ENCODE measurements at regions not wholly inside any gene's neighbourhood (a gene's known extent, or its start where the extent isn't known, plus 50 kb on each side); places are given as distances from the start of the nearest gene placed in this dataset.
A peak's percentile ranks its signal among the peaks of the same experiment; 100 is the strongest.

DNA sequence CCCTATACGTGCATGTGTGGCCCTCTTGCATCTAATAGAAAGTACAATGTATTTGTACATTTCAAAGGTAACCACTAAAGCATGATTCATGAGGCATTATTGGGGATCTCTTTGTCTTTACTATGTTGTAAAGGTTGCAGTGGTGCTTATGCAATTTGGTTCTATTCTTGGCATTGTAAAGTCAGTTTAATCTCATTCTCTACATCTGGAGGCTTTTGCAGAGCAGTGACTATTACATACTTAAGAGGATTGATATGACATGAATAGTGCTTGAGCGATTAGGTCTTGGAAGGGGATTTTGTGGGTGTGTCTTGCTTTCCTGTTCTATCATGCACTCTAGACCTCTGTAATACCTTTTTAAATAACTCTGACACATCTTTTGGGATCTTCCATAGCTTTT, 610.0 kb downstream of the EFNB2 start:
- peak; percentile 32 for DNase-seq (ENCODE audit: low read depth)

DNA sequence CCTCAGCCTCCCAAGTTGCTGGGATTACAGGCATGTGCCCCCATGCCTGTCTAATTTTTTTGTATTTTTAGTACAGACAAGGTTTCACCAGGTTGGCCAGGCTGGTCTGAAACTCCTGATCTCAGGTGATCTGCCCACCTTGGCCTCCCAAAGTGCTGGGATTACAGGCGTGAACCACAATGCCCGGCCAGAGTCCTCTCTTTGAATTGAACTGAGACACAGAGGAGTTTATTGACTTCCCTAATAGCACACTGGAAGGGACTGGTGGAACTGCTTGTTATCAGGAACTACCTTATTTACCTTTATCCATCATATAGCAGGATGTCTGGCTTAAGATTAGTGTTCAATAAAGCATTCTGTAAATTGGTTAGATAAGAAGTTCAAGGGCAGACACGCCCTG, 613.8 kb downstream of the EFNB2 start:
- DNase-seq (ENCODE audit: low read depth): no peak

GRCh38 chr13:105920370-105920769, 615.1 kb downstream of the EFNB2 start:
- peak; percentile 60 for DNase-seq (ENCODE audit: low read depth)

GRCh38 chr13:105918842-105919741, 616.4 kb downstream of the EFNB2 start:
- DNase-seq (ENCODE audit: low read depth): no peak

DNA sequence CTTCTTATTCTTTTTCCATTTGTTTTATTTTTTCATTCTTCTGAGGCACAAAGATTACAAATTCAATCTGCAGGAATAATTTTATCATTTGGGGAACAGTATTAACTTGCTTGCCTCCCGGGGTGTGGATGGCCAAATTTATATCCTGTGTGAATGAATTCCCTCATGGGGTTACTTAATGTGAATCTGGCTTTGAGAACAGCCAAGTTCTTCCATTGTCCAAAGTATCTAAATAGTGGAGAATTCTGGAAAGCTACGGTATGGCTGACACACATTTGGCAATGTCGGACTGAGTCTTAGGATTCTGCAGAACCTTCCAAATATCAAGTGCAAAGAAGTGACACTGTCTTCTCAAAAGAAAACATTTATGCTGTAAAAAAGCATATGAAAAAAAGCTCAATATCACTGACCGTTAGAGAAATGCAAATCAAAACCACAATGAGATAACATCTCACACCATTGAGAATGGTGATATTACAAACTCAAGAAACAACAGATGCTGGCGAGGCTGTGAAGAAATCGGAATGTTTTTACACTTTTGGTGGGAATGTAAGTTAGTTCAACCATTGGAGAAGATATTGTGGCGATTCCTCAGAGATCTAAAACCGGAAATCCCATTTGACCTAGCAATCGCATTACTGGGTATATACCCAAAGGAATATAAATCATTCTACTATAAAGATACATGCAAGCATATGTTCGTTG, 620.2 kb downstream of the EFNB2 start:
- no peak for DNase-seq (ENCODE audit: low read depth)

- peak; percentile 64 for DNase-seq (ENCODE audit: low read depth)
Observed at GRCh38 chr13:105914291-105915036, 621.0 kb downstream of the EFNB2 start.

GRCh38 chr13:105908586-105908985, 626.9 kb downstream of the EFNB2 start:
- DNase-seq (ENCODE audit: low read depth): no peak

GRCh38 chr13:105907319-105908019, 628.0 kb downstream of the EFNB2 start:
- DNase-seq (ENCODE audit: low read depth): no peak

DNA sequence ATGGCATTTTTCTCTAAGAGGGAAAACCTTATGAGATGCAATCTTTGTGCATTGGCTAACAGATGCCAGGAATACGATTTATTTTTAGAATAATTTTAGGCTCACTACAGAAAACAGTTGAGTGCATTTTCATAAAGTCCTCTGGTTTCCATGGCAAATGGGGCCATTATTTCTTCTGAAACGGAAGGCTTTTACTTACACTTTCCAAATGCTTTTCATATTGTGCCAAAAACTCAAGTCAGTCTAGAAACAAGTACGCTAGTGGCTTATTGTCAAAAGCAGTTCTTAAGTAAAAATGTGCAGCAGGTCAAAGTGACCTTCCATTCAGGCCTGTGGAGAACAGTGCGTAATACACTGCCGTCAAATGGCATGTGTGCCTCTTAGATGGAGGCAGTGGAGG, 628.7 kb downstream of the EFNB2 start:
- no peak for DNase-seq (ENCODE audit: low read depth)

DNA sequence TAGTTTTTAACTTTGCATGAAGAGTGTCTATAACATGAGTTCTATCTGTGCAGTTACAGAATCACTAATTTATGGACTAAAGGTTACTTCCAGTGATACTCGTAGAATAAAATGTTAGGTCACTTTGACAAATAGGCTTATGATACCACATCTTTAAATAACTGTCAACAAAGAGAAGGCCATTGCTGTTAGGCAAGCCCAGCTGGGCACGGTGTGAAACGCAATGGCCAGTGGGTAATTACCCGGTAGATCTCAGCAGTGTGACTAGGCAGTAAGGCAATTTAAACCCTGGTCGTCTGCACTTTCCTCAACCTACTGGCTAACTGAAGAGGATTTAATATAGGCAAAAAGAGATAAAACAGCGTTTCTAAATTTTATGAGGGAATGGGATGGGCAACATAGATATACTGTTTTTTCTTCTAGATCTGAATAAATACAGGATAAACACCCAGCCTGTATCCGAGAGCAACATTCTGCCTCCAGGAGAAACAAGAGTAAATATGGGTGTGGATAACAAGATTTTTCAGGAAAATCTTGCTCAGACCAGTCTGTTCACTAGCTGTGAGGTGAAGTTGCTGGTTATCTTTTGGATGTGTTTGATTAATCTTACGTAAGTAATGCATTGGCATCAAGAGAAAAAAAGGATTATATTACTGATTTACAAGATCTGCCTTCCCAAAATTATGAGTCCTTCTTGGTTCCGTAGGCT, 631.3 kb downstream of the EFNB2 start:
- DNase-seq (ENCODE audit: low read depth): no peak

DNA sequence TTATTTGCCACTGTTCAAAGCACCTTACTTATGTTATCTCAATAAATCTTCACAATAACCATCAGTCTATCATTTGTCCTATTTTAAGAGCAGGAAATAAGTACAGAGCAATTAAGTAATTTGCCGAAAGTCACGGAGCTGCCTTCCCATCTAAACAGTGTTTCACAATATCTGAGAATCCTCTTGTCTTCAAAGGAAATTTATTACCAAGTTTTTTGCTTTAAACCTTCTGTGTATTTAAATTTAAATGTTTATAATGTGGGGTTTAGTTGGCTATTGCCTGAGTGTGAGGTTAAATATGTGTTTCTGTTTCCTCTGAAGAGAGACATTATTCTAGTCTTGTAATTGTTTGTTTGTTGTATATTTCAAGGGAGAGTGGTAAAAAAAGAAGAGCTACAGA, 633.1 kb downstream of the EFNB2 start:
- DNase-seq (ENCODE audit: low read depth): no peak

- no peak for DNase-seq (ENCODE audit: low read depth)
Observed at GRCh38 chr13:105897575-105897974, 637.9 kb downstream of the EFNB2 start.

GRCh38 chr13:105894697-105895096, 640.8 kb downstream of the EFNB2 start:
- no peak for DNase-seq (ENCODE audit: low read depth)

- DNase-seq (ENCODE audit: low read depth): no peak
Observed at GRCh38 chr13:105890509-105890908, 645.0 kb downstream of the EFNB2 start.

DNA sequence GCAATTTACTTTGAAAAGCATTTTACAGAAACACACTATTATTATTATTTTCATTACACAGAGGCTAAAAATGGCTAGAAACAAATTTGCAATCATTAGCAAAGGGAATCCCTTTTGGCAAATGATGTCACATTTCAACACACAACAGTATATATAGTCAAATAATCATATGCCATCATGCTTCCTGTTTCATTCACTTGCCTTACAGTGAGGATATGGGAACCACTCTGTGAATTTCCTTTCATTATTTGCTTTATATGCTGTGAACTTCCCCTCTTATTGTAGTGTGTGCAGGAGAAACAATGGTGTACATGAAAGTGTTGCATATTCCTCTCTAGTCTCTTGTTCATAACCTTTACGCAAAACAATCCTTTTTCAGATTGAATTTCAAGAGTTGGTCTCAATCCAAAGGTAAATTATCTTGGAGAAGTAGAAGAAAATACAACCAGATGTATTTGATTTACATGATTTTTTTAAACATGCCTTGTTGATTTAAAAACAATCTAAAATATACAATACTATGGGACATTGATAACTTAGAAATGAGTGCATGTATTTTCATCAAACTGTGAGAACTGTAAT, 657.3 kb downstream of the EFNB2 start:
- no peak for DNase-seq (ENCODE audit: low read depth)

DNA sequence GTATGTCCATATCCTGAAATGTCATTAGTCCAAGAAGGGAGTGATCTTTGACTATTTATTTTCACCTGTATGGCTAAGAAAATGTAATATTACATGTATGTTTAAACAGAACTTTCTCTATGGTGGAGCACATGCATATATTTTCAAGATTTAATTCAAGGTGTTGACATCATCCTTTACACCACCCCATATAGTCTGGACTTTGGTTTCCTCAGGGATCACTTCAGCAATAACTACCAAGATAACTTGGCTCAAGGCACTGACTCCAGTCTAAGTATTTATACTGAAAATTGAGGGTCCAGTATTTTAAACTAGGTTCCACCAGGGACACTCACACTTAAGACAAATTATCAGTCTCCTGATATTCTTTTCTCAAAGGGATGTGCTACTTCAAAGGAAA, 660.6 kb downstream of the EFNB2 start:
- no peak for DNase-seq (ENCODE audit: low read depth)

- no peak for DNase-seq (ENCODE audit: low read depth)
Observed at GRCh38 chr13:105871768-105872167, 663.7 kb downstream of the EFNB2 start.

- no peak for DNase-seq (ENCODE audit: low read depth)
Observed at GRCh38 chr13:105871326-105871725, 664.1 kb downstream of the EFNB2 start.

GRCh38 chr13:105863300-105863920, 672.1 kb downstream of the EFNB2 start:
- DNase-seq (ENCODE audit: low read depth): no peak

DNA sequence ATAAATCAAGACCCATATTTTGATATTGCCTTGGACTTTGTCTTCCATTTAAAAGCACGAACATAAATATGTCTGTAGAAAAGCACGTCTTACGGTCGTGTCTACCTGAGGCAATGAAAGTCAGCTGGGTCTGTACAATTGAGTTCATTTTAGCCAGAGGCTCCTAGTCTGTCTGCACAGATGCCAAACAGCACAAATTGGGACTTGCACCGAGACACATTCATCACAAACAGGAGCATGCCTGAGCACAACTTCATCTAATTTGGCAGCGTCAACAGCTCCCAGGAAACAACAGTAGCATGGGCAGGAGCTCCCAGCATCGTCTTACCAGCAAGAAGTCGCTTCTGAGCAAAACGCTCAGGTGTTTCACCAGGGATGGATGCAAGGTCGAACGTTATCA, 687.0 kb downstream of the EFNB2 start:
- no peak for DNase-seq (ENCODE audit: low read depth)
